ENCODE measurements at regions not wholly inside any gene's neighbourhood (a gene's known extent, or its start where the extent isn't known, plus 50 kb on each side); places are given as distances from the start of the nearest gene placed in this dataset.
A peak's percentile ranks its signal among the peaks of the same experiment; 100 is the strongest.
"Not testable (repeated sequence)": the region's sequence is repeated elsewhere in the genome, so short reads cannot be mapped to it uniquely, and the experiment has no call there.

- POLR2A ChIA-PET: interaction anchor here (0.5 kb wide), 1 partner anchor 10 kb away, joined by 6 read pairs; no protein-coding TSS in a partner anchor
- Histone ChIP-seq H3K9me3 (no peaks in the 10 kb centered on the region), H3K4me3 (no peak overlapping the region), H3K4me2 (no peak overlapping the region), H3K27ac (peak overlapping the region in 1 of 2 experiments; percentile 50; a peak in 1 of 6 replicates), H3K4me1 (peaks cover 9% of the 10 kb centered on the region; the same call in 2 of the 3 replicates)
- no peak for ATAC-seq
- FAIRE-seq: no peak
- CTCF ChIA-PET: no interaction called here
- DNase-seq (ENCODE audit: low read depth in 1 of 2, low spot score in 1 of 2): peak in 1 of 2 experiments; percentile 12
- TF ChIP-seq JUN (IDR thresholded peaks at IDR 0.05) (no peak), GATA3 (IDR thresholded peaks at IDR 0.05; ENCODE audit: borderline replicate concordance) (no peak), BCL3 (IDR thresholded peaks at IDR 0.05) (no peak), CEBPB (IDR thresholded peaks at IDR 0.05) (peak; percentile 78 to 90), TP53 (CRISPR knock-in tag; IDR thresholded peaks at IDR 0.05) (no peak), CBX2 (IDR thresholded peaks at IDR 0.05; ENCODE audit: borderline replicate concordance, low read depth) (no peak), HES2 (IDR thresholded peaks at IDR 0.05) (0 out of 2 replicates have a peak, but pooled peaks have one; percentile 24)
- 79% methylated on average over 14 of the region's 14 CpGs for WGBS (ENCODE audit: missing lambda C conversion rate)
Observed at GRCh38 chr5:124963236-124963919, 216.9 kb upstream of the ZNF608 start.

- H3K9me3 ChIP-seq; H3K27ac ChIP-seq; H3K4me3 ChIP-seq; CTCF ChIA-PET; DNase-seq (ENCODE audit: low read depth in 1 of 2, low spot score in 1 of 2); H3K4me2 ChIP-seq; H3K4me1 ChIP-seq; FAIRE-seq; ATAC-seq: not testable (repeated sequence)
- POLR2A ChIA-PET: interaction anchor here (0.5 kb wide), 1 partner anchor 82 kb away, joined by 3 read pairs; no protein-coding TSS in a partner anchor
- 59% methylated on average over 5 of the region's 5 CpGs for WGBS (ENCODE audit: missing lambda C conversion rate)
Observed at GRCh38 chr5:124966741-124967140, 220.3 kb upstream of the ZNF608 start.

GRCh38 chr5:124970381-124970780, 223.9 kb upstream of the ZNF608 start:
- CTCF ChIA-PET: not testable (repeated sequence)

GRCh38 chr5:124972703-124973102, 226.3 kb upstream of the ZNF608 start:
- H3K4me2 ChIP-seq: no peak overlapping the region
- 81% methylated on average over 6 of the region's 6 CpGs for WGBS (ENCODE audit: missing lambda C conversion rate)
- no peak overlapping the region for H3K4me3 ChIP-seq
- DNase-seq (ENCODE audit: low read depth in 1 of 2, low spot score in 1 of 2): no peak
- no peaks in the 10 kb centered on the region for H3K9me3 ChIP-seq
- ChIA-PET CTCF (interaction anchor here (1.1 kb wide), 1 partner anchor 1366 kb away, joined by 3 read pairs; no protein-coding TSS in a partner anchor), POLR2A (no interaction called here)
- no peaks in the 10 kb centered on the region for H3K4me1 ChIP-seq
- H3K27ac ChIP-seq: no peak overlapping the region
- no peak for TF ChIP-seq SMC3 (IDR thresholded peaks at IDR 0.05)
- TF ChIP-seq NR3C1 (IDR thresholded peaks at IDR 0.05): no peak
- TF ChIP-seq CEBPB (IDR thresholded peaks at IDR 0.05): no peak
- no peak for TF ChIP-seq MYC (IDR thresholded peaks at IDR 0.05; ENCODE audit: borderline replicate concordance, low read length)
- TF ChIP-seq KDM5A (IDR thresholded peaks at IDR 0.05): no peak
- TF ChIP-seq ELK1 (IDR thresholded peaks at IDR 0.05; ENCODE audit: low read depth, low read length): no peak
- no peak for FAIRE-seq
- ATAC-seq: no peak

More at GRCh38 chr5:124970381-124970780, 223.9 kb upstream of the ZNF608 start:
- H3K4me1 ChIP-seq; ATAC-seq; H3K4me2 ChIP-seq; FAIRE-seq; POLR2A ChIA-PET; H3K4me3 ChIP-seq; DNase-seq (ENCODE audit: low read depth in 1 of 2, low spot score in 1 of 2); H3K9me3 ChIP-seq; H3K27ac ChIP-seq: not testable (repeated sequence)
- WGBS (ENCODE audit: missing lambda C conversion rate): 89% methylated on average over 5 of the region's 5 CpGs

GRCh38 chr5:124973661-124974060, 227.2 kb upstream of the ZNF608 start:
- H3K9me3 ChIP-seq: no peaks in the 10 kb centered on the region
- DNase-seq (ENCODE audit: low read depth in 1 of 2, low spot score in 1 of 2): no peak
- FAIRE-seq: no peak
- WGBS (ENCODE audit: missing lambda C conversion rate): 87% methylated on average over 6 of the region's 6 CpGs
- ATAC-seq: no peak
- ChIA-PET POLR2A (no interaction called here), CTCF (no interaction called here)
- no peak overlapping the region for H3K4me2 ChIP-seq
- H3K4me1 ChIP-seq: no peaks in the 10 kb centered on the region
- no peak overlapping the region for H3K4me3 ChIP-seq
- no peak overlapping the region for H3K27ac ChIP-seq
- TF ChIP-seq ATOH8 (CRISPR knock-in tag; IDR thresholded peaks at IDR 0.05; ENCODE audit: low read depth) (no peak), E2F6 (IDR thresholded peaks at IDR 0.05; ENCODE audit: borderline replicate concordance, low read depth) (no peak), MAZ (IDR thresholded peaks at IDR 0.05; ENCODE audit: borderline replicate concordance, low read depth, low read length) (no peak), POLR2A (IDR thresholded peaks at IDR 0.05; ENCODE audit: low read length) (no peak), HES2 (IDR thresholded peaks at IDR 0.05) (no peak), BCL3 (IDR thresholded peaks at IDR 0.05) (no peak), NFE2L2 (conservative IDR thresholded peaks at IDR 0.05; ENCODE audit: low read length) (no peak), ZFP36 (IDR thresholded peaks at IDR 0.05; ENCODE audit: borderline replicate concordance, partially characterized antibody) (no peak), SREBF2 (IDR thresholded peaks at IDR 0.05) (no peak), NR3C1 (IDR thresholded peaks at IDR 0.05) (no peak), EHF (CRISPR knock-in tag; IDR thresholded peaks at IDR 0.05) (no peak), JUNB (IDR thresholded peaks at IDR 0.05) (no peak)
